HG03025 (cell line): ENCODE measurements at regions not wholly inside any gene's neighbourhood (a gene's known extent, or its start where the extent isn't known, plus 50 kb on each side); places are given as distances from the start of the nearest gene placed in this dataset.

Source experiments
- ATAC-seq: cut with Tn5 transposase; IDR thresholded peaks from one replicate; pipeline ENCODE4 v1.9.1; 2021; ENCODE audit warnings: mild to moderate bottlenecking, moderate library complexity; ENCODE audit not compliant: unreplicated experiment, low FRiP score

DNA sequence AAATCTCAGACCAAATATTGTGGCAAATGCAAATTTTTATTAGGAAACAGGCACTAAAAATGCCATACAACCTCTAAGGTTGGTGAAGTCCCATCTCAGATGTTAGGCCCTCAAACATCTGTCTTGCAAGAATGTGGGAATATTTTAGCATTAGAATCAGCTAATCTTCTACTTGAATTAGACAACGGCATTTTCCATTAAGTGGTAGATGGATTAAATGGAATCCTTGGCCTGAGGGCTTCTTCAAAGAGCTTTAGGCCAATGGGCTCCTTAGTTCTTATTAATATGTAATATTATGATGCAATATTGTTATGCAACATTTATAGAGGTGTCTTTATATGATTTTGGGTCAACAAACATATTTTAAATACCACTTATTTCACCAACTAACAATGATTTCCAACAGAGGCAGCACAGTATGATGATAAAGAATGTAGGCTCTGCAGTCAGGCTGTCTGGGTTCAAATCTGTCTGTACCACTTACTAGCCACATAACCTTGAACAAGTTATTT, 122.9 kb upstream of the PLEKHA5 start:
- no peak for ATAC-seq

DNA sequence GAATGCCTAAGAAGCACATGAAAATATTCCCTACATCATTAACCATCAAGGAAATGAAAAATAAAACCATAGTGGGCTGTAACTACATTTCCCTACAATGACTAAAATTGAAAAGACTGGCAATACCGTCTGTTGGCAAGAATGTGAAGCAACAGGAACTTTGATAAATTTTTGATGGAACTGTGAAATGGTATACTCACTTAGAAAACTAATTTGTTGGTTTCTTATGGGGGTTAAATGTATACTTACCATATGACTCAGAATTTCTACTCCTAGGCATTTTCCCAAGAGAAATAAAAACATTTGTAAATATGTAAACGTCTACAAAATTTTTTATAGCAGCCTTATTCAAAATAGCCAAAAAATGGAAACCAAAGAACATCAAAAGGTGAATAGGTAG, 121.4 kb upstream of the PLEKHA5 start:
- ATAC-seq: no peak

DNA sequence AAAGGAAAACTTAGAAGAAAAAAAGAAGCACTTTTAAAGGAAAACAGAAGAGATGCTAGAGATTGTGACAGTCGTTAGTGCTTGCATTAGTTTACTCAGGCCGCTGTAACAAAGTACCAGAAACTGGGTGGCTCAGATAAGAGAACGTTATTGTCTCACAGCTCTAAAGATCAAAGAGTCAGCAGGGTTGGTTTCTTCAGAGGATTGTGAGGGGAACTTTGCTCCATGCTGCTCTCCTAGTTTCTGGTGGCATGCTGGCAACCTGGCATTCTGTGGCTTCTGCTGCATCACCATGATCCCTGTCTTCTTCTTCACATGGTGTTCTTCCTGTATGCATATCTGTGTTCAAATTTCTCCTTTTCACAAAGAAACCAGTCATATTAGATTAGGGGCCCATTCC, 119.4 kb upstream of the PLEKHA5 start:
- no peak for ATAC-seq

DNA sequence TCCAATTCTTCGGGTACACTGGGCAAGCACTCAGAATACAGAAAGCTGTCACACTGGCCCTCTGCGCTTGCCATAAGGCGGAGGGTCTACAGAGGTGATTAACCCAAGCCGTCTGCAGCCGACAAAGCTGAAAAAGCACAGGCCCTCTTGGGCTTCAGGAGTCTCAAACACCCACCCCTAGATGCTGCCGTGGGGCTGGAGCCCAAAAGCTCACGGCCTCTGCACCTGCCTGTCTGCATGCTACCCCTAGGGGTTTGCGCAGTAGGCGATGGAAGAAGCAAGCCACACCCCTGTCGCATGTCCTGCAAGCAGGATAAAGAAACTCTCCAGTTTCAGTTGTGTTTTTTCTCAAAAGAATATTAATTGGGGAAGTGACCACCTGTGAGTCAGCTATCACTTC, 118.8 kb upstream of the PLEKHA5 start:
- ATAC-seq: no peak

DNA sequence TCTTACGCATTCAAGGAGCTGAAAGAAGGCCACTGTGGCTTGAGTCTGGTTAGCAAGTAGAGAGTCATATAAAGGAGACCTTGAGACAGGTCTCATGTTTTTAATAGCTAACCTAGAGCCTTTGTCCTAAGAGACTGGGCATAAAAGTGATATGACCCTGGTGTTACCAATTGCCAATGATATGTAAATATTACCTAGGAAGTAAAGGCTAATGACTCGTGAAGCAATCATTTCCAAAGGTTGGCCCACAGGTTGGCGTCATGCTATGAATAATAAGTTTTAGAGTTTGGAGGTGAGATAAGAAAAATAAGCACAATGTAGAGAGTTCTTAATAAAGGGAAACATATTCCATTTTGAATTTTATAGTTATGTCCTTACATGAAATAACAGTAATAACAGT, 116.6 kb upstream of the PLEKHA5 start:
- no peak for ATAC-seq

DNA sequence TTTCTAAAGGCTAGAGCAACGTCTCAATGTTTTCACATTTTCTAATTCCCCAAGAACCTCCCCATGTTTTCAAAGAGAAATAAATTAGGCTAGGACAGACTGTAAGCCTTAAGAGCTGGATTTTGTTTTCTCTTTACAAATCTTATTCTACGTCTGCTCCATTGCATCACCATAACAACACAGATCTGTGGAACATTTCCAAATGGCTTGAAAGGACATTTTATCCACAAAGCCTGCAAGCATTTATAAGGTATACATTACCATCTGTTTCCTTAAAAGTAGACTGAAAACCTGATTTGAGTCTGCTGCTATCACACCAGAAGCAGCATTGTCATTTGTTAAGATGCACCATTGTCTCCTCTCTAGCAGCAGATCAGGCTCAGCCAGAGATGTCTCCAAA, 115.3 kb upstream of the PLEKHA5 start:
- ATAC-seq: no peak

DNA sequence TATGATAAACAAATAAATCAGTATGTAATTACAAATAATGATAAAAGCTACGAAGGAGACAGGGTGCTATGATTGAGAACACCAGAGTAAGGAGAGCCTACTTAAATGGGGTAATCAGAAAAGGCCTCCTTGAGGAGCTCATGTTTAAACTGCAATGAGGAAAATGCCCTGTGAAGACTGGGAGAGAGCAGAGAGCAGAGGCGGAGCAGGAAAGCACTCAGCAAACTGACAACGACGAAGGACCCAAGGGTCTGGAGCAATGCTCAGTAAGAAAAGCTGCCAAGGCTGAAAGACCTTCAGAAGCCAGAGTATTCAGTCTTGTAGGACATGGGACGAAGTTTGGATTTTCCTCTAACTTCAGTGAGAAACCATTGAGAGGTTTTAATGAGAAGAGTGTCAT, 114.2 kb upstream of the PLEKHA5 start:
- ATAC-seq: no peak

DNA sequence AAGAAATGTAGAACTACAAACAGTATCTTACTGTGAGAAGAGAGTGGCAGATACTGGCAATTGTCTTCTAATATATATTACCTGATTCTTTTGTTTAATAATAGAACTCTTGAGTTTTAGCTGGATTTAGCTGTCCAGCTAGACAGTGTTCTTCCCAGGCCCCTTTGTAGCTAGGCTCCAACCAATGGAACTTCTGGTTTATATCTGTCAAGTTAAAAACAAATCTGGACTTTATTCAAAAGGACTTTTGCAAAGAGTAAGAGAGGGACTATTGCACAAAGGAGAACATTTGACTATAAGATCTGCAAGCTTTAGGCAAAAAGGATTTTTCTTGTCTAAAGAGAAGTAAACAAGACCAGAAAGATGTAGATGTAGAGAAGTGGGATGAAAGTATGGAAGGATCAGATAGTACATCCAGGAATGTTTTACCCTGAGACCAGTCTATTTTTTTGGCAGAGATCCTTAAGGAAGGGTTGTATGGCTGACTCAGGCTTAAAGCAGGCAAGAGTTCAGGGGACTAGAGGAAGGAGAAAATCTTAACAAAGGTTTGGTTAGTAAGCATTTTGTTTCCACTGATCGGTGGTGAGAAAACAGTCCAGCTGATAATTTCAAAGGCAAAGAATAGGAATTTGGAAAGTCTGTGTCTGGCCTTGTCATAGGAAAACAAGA, 111.1 kb upstream of the PLEKHA5 start:
- no peak for ATAC-seq

DNA sequence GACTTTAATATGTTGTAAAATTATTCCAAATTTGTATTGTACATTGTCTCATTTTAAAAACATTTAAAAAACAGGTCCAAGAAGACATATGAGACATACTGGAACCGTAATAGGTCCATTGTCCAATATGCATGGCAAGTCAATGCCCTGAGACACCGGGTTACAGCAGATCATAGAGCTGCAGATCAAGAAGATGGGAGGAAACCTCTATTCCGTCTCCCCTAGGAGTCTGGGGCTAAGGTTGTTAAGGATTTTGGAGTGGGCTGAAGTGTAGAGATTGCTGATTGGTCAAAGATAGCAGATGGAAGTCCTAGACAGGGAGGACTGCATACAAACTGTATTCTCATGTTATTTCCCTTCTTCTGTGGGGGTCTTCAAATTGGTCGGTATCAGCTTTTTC, 108.3 kb upstream of the PLEKHA5 start:
- ATAC-seq: no peak

DNA sequence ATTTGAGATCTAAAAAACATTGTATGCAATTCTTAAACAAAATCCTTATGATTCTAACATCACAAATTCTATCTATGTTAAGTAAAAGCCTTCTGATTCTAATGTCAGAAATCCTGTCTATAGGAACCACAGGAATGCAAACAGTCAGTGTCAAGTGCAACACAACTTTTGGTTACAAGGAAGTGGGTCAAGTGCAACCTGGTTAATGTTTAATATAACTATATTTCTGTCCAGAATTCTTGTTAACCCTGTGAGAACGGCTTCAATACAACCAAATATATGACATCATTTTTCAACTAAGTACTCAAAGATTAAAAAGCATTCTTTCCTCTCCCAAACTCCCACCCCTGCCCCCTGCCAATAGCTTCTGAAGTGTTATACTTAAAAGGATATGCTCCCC, 107.9 kb upstream of the PLEKHA5 start:
- no peak for ATAC-seq

DNA sequence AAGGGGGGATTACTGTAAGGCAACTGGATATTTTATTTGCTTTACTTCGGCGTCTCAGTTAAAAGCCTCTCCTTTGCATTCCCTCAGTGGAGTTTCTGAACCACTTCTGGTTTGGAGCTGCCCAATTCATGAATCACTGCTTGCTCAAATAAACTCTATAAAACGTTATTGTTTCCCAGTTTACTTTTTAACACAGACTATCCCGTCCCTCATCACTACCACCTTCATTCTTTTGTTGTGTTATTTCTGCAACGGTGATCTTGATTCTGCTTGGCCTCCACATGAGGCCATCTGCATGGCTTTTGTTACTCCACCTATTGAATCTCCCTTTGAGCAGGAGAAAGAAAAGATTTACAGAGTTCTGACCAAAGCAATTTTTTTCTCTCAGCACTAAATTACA, 104.0 kb upstream of the PLEKHA5 start:
- no peak for ATAC-seq

DNA sequence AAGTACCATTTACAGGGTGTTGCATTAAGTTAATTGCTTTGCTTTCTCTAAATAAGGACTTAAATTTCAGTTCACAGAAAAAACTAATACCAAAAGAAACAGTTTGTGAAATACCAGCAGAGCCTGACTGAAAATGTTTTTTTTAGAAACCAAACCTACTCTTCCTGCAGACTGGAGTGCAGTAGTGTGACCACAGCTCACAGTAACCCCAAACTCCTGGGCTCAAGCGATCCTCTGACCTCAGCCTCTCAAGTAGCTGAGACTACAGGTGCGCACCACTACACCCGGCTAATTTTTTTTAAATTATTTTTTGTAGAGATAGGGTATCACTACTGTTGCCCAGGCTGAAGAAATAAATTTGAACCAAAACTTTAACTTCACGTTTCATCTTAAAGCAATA, 103.5 kb upstream of the PLEKHA5 start:
- ATAC-seq: no peak

DNA sequence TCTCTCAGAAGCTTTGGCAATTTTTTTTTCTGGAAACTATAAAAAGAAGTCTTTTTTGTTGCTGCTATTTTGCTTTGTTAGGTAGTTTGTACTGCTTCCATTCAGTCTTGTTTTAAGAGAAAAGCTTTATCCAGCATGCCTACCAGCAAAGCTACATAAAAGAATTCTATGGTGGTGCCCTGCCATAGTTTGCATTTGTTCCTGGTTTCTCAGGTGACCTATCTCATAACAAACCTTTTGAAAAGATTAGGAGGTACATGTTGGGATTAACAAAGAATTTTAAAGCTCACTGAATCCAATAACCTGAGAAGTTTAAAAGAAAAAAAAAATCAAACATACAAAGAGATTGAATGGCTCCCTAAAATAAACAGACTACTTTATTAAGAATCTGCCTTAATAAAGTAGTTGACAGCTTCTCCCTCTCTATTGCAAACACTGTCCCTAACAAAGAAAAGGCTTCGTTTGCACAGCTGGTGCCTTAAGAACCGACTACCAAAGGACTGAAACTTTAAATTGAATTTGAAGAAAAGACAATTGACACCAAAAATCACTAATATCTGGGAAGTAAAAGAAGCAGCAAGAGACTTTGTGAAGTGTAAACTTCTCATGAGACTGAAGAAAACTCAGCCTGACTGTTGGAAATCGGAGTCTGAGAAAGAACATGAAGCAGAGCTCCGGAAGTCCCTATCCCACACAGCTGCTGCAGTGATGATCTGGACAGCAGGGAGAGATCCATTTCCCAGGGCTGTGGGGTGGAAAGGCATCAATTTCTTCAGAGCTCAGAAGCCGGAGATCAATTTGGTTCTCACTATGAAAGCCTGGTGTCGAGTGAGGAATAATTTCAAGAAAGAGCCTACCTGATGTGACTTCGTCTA, 102.7 kb upstream of the PLEKHA5 start:
- ATAC-seq: no peak

DNA sequence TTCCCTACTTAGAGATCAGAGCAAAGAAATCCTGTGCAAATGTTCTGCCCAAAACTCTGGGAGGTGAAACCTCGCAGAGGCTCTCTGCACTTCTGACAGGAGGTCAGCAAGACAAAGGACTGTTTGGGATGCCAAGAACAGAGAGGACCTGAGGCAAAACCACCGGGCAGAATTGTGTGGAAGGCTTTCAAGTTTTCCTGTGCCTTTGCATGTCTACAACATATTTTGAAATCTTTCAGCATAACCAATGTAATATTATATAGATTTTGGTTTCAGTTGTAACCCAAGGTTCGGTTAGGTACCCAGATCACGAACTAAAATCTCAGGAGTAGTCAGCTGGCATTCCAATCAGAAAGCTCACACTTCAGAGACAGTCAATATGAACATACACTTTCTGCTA, 99.4 kb upstream of the PLEKHA5 start:
- ATAC-seq: no peak

DNA sequence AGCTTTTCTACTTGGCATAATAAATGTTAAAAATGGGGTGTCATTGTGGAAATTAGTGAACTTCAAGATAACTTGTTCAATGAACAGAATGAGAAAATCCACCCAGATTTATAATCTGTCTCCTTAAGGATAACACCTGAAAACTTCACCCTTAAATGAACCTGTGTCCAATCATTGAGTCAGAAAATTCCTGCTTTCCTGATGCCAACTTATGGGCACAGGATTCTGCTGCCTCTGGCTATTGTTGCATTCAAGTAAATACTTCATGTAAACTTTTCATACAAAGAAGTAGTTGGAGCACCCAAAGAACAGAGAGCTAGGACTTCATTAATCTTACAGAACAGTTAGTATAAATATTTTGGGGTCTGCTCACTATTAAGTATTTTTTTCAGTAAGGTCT, 98.9 kb upstream of the PLEKHA5 start:
- ATAC-seq: no peak

DNA sequence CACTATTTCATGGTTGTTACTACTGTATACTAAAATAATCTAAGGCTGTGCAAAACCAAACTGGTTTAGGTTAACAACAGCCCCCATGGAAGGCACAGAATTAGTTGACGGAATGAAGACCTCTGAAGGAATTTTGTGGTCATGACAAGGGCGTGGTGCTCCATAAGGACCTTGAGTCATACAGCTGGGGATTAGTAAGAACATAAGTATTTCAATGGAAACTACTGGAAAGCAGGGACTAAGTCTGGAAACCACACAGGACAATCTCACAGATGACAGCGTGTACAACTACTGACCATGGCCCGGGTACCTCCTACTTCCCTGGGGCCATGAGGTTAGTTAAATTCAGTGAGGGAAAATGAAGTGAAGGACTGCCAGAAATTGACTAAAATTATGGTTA, 98.5 kb upstream of the PLEKHA5 start:
- ATAC-seq: no peak

DNA sequence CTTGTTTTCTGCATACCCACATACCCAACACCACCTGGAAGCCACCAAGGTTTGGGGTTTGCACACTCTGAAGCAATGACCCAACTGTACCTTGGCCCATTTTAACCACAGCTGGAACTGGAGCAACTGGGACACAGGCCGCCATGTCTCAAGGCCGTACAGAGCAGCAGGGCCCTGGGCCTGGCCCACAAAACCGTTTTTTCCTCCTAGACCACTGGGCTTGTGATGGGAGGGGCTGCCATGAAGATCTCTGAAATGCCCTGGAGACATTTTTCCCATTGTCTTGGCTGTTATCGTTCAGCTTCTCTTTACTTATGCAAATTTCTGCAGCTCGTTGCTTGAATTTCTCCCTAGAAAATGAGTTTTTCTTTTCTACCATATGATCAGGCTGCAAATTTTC, 96.7 kb upstream of the PLEKHA5 start:
- no peak for ATAC-seq

DNA sequence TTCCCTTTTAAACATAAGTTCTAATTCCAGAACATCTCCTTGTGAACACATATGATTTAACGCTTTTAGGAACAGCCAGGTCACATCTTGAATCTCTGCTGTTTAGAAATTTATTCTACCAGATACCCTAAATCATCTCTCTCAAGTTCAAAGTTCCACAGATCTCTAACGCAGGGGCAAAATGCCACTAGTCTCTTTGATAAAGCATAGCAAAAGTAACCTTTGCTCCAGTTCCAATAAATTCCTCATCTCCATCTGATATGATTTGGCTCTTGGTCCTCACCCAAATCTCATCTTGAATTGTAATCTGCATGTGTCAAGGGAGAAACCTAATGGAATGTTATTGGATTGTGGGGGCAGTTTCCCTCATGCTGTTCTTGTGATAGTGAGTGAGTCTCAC, 96.3 kb upstream of the PLEKHA5 start:
- no peak for ATAC-seq

DNA sequence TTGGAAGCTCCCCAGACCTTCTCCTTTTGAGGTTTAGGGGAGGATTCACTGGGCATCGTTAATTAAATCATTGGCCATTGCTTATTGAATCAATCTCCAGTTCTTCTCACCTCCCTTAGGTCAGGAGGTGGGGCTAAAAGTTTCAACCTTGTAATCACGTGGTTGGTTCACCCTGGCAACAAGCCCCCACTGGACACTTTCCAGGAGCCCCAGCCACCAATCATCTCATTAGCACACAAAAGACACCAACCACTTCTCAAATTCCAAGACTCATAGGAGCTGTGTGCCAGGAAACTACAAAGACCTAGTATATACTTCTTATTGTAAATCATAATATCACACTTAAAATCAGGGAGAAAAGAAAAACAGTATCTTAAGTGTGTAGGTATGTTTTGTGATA, 94.6 kb upstream of the PLEKHA5 start:
- no peak for ATAC-seq

DNA sequence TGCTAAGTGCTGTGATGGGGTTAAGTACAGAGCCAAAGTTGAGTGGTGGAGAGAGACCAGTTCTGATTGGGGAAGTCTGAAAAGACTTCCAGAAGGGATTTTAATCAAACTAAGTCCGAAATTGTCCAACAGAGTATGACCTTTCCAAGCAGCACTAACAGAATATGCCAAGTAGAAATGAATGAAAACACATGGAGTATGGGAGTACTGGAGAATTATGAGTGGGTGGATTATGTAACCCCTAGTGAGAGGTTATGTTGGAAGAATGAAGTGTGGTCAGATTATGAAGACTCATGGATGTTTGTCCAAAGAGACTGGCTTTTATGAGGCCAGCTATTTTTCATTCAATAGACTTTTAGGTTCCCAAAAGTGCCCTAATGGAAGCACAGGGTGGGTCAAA, 94.0 kb upstream of the PLEKHA5 start:
- ATAC-seq: no peak

DNA sequence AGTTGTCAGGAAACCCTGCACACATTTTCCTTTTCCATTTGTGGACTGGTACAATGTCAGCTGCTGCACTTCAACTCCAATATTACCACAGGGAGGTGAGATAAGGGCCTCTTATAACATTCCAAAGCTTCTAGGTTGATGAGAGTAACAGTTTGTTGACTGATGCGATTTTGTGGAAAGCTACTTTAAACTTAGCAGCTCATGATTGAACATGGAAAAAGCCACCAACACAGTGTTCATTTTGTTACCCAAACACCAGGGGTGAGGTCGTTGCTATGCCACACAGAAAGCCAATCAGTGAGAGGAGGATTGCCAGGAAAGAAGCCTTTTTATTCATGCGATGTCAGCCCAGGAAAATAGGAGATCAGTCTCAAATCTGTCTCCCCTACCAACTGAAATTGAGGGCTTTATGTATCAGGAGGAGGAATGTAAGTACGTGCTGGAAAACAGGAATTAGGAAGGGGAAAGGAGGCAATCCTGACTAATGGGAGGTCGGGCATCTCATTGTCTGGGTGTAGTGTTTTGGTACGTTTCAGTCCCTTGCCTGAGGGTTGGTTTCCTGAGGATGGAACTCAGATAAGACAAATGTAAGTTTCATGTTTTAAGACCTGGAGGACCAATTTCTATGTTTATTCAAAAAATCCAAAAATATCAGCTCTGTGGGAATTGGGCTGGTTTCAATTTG, 92.7 kb upstream of the PLEKHA5 start:
- ATAC-seq: no peak
